Smooth muscle cell (in vitro differentiated cells): ENCODE measurements at regions not wholly inside any gene's neighbourhood (a gene's known extent, or its start where the extent isn't known, plus 50 kb on each side); places are given as distances from the start of the nearest gene placed in this dataset.

ENCODE experiments used
- DNase-seq: peaks from one replicate; lab custom pipeline; 2025; ENCODE audit not compliant: unreplicated experiment; lab: John Stamatoyannopoulos, UW
- H2AFZ ChIP-seq: fragments of 200-600 bp; sonication (generic); 2 replicates; pipeline ENCODE4 v1.6.0; 2016; ENCODE audit warnings: antibody characterized with exemption, low read depth, mild to moderate bottlenecking
- H3F3A ChIP-seq: fragments of 200-600 bp; sonication (generic); 2 replicates; pipeline ENCODE4 v1.6.0; 2017; ENCODE audit warnings: antibody characterized with exemption, low read depth
- H3K27ac ChIP-seq: fragments of 200-600 bp; sonication (generic); 2 replicates; pipeline ENCODE4 v1.5.1; 2016; ENCODE audit warnings: low read depth, mild to moderate bottlenecking
- H3K27me3 ChIP-seq: fragments of 200-600 bp; sonication (generic); 2 replicates; pipeline ENCODE4 v1.6.1; 2016; ENCODE audit warnings: low read depth, mild to moderate bottlenecking
- H3K36me3 ChIP-seq: fragments of 200-600 bp; sonication (generic); 2 replicates; pipeline ENCODE4 v1.5.1; 2016; ENCODE audit warnings: low read depth
- H3K4me1 ChIP-seq: fragments of 200-600 bp; sonication (generic); 2 replicates; pipeline ENCODE4 v1.5.1; 2016; ENCODE audit warnings: low read depth
- H3K4me2 ChIP-seq: fragments of 200-600 bp; sonication (generic); 2 replicates; pipeline ENCODE4 v1.6.0; 2016; ENCODE audit warnings: mild to moderate bottlenecking
- H3K4me3 ChIP-seq: fragments of 200-600 bp; sonication (generic); 2 replicates; pipeline ENCODE4 v1.5.1; 2016; ENCODE audit warnings: mild to moderate bottlenecking
- H3K79me2 ChIP-seq: fragments of 200-600 bp; sonication (generic); 2 replicates; pipeline ENCODE4 v1.6.0; 2016; ENCODE audit warnings: low read depth, mild to moderate bottlenecking
- H3K9ac ChIP-seq: fragments of 200-600 bp; sonication (generic); 2 replicates; pipeline ENCODE4 v1.6.0; 2016; ENCODE audit warnings: low read depth
- H3K9me3 ChIP-seq: fragments of 200-600 bp; sonication (generic); replicated peaks from 2 replicates; pipeline ENCODE4 v1.5.1; 2016; ENCODE audit warnings: low read depth
- H4K20me1 ChIP-seq: fragments of 200-600 bp; sonication (generic); 2 replicates; pipeline ENCODE4 v1.6.0; 2016; ENCODE audit warnings: low read depth
- CTCF ChIP-seq: fragments of 200-600 bp; sonication (generic); IDR thresholded peaks from 2 replicates; pipeline ENCODE4 v1.5.1; 2017; ENCODE audit warnings: borderline replicate concordance, mild to moderate bottlenecking, antibody characterized with exemption; ENCODE audit not compliant: insufficient read depth, poor library complexity, severe bottlenecking
- WGBS: methylation state at CpG from one replicate; pipeline ENCODE4 v1.1.7; 2016; ENCODE audit warnings: low lambda C conversion rate; 5-methylcytosine and 5-hydroxymethylcytosine counted together

DNA sequence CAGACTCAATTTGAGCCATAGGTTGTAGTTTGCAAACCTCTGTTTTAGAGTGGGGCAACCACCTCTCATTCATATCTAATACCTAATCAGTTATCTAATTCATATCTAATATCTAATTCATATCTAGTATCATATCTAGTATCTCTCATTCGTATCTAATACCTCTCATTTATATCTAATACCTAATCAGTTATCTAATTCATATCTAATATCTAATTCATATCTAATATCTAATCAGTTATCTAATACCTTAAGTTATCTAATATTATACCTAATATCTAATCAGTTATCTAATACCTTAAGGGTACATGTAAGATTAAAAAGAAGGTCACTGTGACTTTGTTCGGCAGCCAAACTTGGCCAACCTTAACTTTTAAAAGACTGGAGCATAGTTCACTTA, 403.4 kb upstream of the MMADHC start:
- Histone ChIP-seq H3K9ac (no peak overlapping the region), H3K9me3 (no peaks in the 10 kb centered on the region), H2AFZ (no peak overlapping the region), H3K4me1 (no peaks in the 10 kb centered on the region), H3K79me2 (no peaks in the 10 kb centered on the region), H3K27me3 (no peaks in the 10 kb centered on the region), H3K4me2 (no peak overlapping the region), H3K4me3 (no peak overlapping the region), H3F3A (no peaks in the 10 kb centered on the region), H4K20me1 (no peaks in the 10 kb centered on the region), H3K27ac (no peak overlapping the region), H3K36me3 (no peaks in the 10 kb centered on the region)
- DNase-seq, result no peak
- 95% methylated on average over 2 of the region's 2 CpGs for WGBS
- no peak for TF ChIP-seq CTCF

GRCh38 chr2:149989447-149990063, 402.0 kb upstream of the MMADHC start:
- DNase-seq, result no peak
- H3K27ac ChIP-seq, result no peak overlapping the region
- no peak overlapping the region for H3K4me2 ChIP-seq
- H3K9ac ChIP-seq, result no peak overlapping the region
- H3K79me2 ChIP-seq, result no peaks in the 10 kb centered on the region
- no peaks in the 10 kb centered on the region for H3K36me3 ChIP-seq
- no peak for TF ChIP-seq CTCF
- no peak overlapping the region for H2AFZ ChIP-seq
- no peaks in the 10 kb centered on the region for H3F3A ChIP-seq
- no peaks in the 10 kb centered on the region for H4K20me1 ChIP-seq
- no peaks in the 10 kb centered on the region for H3K9me3 ChIP-seq
- WGBS, result 93% methylated on average over 2 of the region's 2 CpGs
- H3K4me3 ChIP-seq, result no peak overlapping the region
- H3K27me3 ChIP-seq, result no peaks in the 10 kb centered on the region
- no peaks in the 10 kb centered on the region for H3K4me1 ChIP-seq

DNA sequence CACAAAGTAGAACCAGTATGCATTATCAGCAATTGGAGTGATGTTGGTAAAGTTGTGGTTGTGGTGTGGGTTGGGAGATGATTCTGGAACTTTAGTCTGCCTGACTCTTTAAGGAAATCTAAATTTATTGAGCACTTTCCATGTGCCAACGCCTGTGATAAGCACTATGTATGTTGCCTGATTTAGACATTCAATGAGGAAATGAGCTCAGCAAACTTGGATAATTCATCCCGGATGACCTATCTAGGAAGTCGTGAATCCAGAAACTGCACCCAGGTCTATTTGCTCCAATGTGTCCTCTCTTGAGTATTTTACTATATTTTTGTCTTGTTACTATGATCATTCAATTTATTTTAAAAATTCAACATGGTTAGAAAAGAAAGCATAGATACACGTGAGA, 400.8 kb upstream of the MMADHC start:
- no peaks in the 10 kb centered on the region for H3K36me3 ChIP-seq
- H3K4me1 ChIP-seq, result no peaks in the 10 kb centered on the region
- no peak overlapping the region for H3K4me3 ChIP-seq
- H3K79me2 ChIP-seq, result no peaks in the 10 kb centered on the region
- H3K9ac ChIP-seq, result no peak overlapping the region
- no peaks in the 10 kb centered on the region for H3F3A ChIP-seq
- no peak for DNase-seq
- TF ChIP-seq CTCF, result no peak
- no peaks in the 10 kb centered on the region for H4K20me1 ChIP-seq
- WGBS, result 78% methylated on average over 4 of the region's 4 CpGs
- no peaks in the 10 kb centered on the region for H3K9me3 ChIP-seq
- H2AFZ ChIP-seq, result no peak overlapping the region
- H3K4me2 ChIP-seq, result no peak overlapping the region
- no peaks in the 10 kb centered on the region for H3K27me3 ChIP-seq
- H3K27ac ChIP-seq, result no peak overlapping the region

GRCh38 chr2:149986861-149987260, 399.3 kb upstream of the MMADHC start:
- no peaks in the 10 kb centered on the region for H3K4me1 ChIP-seq
- WGBS, result 63% methylated on average over 2 of the region's 2 CpGs
- H3F3A ChIP-seq, result no peaks in the 10 kb centered on the region
- H4K20me1 ChIP-seq, result no peaks in the 10 kb centered on the region
- no peak overlapping the region for H3K9ac ChIP-seq
- H3K27me3 ChIP-seq, result no peaks in the 10 kb centered on the region
- H3K36me3 ChIP-seq, result no peaks in the 10 kb centered on the region
- no peak overlapping the region for H3K27ac ChIP-seq
- H3K4me2 ChIP-seq, result no peak overlapping the region
- no peak for DNase-seq
- no peak overlapping the region for H3K4me3 ChIP-seq
- H3K79me2 ChIP-seq, result no peaks in the 10 kb centered on the region
- no peaks in the 10 kb centered on the region for H3K9me3 ChIP-seq
- TF ChIP-seq CTCF, result no peak
- H2AFZ ChIP-seq, result no peak overlapping the region
